ENCODE measurements at regions not wholly inside any gene's neighbourhood (a gene's known extent, or its start where the extent isn't known, plus 50 kb on each side); places are given as distances from the start of the nearest gene placed in this dataset.
"Not testable (repeated sequence)": the region's sequence is repeated elsewhere in the genome, so short reads cannot be mapped to it uniquely, and the experiment has no call there.

DNA sequence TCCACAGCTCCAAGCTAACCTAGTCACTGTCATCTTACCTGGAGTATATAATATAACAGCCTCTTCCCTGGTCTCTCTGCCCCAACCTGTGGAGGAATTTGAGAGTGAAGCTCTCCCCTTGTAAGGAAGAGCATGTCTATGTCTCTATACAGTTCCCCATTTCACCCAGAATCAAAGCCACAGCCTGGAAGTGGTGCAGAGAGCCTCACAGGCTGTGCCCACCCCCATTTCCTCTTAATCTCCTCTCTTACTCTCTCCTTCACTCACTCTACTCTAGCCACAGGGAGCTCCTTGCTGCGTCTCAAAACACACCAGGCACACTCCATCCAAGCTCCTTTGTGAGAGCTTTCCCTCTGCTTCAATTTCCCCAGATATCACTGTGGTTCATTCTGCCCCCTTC lies 302.5 kb upstream of the ISX start:
- no peak for DNase-seq

DNA sequence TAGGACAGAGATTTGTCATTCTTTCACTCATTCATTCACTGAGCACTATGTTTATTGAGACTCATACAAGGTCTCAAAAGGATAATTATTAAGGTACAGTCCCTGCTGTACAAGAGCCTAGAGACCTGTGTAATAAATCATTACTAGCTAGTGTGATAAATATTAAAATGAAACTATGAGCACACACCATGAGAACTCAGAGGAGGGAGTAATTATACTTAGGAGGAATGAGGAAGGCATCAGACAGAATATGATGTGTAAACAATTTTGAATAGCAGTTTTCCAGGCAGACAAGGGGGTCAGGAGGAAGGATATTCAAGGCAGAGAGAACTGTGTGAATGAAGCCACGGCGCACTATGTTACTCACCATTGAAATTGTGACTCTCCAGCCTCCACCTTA lies 300.8 kb upstream of the ISX start:
- DNase-seq = no peak

DNA sequence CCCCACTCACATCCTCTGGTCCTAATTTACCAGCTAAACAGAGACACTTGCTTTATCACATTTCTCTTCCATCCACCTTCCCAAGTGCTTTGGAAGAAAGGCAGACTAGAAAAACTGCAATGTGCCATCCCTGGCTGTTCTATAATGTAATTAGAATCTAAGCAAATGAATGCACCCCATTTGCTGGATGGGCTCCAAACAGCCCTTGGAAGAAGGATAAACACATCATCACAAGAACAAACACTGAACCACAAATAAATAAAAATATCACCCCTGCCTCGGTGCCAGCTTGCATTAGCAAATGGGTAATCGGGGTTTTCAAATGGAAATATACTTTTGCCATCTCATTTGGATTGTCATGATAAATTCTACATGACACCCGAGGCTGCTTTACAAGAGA lies 296.6 kb upstream of the ISX start:
- no peak for DNase-seq

DNA sequence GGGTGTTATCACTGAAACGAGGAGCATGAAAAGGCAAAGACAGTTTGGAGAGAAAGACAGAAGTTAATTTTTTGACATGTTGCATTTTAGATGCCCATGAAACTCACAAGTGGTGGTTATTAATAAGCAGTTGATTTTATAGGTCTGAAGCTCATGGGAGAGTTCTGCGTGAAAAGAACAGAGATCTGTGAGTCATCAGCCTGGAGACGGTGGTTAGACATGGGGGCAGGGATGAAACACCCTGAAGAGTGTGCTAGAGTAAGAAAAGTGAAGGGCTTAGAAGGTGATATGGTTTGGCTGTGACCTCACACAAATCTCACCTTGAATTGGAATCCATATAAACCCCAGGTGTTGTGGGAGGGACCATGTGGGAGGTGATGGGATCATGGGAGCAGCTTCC lies 289.1 kb upstream of the ISX start:
- DNase-seq = no peak

DNA sequence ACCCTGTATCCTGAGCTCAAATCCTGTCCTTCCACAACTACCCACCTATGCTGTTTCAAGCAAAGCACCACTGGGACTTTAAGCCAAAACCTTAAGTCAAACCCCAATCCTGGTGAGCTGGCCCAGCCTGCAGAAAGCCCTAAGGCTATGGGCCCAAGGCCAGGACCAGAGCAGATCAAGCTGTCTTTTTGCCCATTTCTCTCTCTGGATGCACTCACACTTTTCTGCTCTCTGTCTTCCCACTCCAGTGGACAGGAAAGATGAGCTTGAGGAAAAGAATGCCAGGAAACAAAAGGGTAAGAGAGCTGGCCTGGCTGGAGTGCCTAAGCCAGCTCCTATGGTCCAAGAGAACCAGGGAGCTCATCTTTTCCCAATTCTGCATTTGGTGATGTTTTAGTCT lies 284.3 kb upstream of the ISX start:
- no peak for DNase-seq

DNA sequence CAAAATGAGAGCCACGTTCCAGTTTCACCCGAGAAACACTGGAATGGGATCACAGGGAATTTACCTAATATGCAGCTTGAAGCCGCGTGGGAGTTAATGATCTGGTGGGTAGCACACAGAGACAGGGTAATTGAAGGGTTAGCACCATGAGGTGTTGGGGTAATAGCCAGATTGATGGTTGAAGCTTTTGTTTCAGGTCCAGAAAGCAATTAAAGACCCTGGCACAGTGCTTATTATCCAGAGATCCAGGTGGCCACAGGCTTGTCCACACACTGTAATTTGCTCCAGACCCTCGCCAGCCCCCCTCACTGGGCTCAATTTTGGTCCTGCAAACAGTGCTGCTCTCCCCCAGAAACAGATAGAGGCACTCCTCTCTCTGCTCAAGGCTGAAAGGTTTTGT lies 282.5 kb upstream of the ISX start:
- no peak for DNase-seq

DNA sequence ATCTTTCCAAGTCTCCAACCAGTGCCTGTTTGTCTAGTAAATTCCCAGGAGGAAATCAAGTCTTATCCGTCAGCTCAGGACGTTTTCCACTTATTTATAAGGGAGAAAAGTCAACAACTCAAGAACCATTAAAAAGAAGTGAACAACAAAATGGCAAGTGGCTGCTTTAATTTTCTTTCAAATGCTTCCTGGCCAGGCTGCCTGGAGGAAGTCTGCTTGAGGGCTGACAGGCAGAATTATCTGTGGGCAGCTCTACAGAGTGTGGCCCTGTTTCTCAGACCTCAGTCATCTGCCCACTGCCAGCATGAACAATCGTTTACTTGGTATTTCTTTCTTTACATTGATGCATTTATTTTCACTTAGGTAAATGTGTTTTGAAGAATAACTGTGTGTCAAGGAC lies 281.9 kb upstream of the ISX start:
- no peak for DNase-seq

DNA sequence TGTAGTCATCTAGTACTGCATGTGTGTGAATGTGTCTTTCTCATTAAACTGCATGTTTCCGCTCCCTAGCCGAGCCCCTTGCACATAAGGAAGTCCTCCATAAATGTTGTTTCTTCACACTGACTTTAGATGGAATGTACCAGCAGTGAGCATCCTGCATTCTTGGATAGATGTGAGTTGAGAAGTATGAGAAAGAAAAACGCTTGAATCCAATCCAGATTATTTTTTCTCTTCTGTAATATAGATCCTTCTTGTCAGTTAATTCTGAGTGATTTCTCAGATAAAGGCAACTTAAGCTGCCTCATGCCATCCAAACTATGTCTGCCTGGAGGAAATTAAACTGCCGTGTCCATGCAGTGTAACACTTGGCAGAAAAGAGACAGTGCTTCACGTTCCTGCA lies 268.1 kb upstream of the ISX start:
- DNase-seq = no peak

DNA sequence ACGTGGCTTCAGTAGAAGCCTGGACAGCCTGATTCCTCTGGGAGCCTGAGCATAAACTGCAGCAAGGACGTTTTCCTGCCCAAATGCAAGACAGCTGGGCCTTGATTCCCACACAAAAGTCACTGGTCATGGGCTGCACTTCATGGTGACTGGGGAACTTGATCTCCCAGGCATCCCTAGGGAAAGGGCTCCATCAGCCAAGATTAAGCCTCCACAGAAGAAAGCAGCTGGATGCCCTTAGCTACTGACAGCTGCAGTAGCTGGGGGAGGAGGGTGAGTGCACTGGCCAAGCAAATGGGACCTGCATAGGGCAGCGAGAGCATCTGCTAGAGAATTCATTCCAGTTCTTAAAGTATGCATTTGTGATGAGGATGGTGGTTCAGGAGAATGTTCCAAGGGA lies 267.4 kb upstream of the ISX start:
- peak; percentile 73 for DNase-seq

DNA sequence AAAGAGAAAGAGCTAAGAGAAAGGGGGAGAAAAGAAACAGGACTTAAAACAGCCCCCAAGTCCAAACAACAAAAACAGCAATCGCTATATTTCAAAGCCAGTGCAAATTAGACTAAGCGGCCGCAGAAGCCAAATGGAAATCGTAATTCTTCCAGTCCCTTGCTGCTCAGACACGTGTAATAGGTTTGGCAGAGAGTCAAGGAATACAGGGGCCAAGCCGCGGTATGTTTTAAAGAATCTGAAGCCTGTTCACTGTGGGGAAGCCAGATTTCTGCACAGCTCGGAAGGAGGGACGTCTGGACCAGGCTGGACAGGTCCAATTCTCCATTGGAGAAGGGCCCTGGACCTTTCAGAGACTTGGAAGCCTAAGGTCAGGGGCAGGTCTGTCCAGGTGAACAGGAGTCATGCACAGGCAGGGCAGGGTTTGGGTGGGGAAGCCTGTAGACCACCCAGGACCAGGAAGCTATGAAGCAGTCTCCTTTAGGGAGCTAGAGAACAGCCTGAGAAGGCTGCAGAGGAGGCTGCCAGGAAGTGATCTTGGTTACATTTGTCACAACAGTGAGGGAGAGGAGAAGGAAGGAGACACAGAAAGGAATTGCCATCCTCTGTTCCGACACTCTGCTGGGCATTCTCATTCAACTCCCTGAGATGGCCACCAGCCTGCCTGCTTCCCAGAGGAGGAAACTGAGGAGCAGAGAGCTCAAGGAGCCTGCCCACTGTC lies 265.5 kb upstream of the ISX start:
- peak; percentile 78 for DNase-seq

DNA sequence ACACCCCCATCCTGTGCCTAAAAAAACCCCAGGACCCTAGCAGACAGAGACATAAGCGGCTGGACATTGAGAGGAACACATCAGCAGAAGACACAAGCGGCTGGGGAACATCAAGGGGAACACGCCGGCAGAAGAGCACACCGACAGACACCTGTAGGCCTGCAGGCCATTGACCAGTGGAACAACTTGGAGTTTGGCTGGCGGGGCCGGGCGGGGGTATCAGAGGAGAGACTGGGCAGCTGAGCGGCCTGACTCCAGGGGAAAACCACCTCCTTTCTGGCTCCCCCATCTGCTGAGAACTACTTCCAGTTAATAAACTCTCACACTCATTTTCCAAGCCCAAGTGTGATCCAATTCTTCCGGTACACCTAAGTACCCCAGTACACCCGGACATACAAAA lies 264.7 kb upstream of the ISX start:
- no peak for DNase-seq

DNA sequence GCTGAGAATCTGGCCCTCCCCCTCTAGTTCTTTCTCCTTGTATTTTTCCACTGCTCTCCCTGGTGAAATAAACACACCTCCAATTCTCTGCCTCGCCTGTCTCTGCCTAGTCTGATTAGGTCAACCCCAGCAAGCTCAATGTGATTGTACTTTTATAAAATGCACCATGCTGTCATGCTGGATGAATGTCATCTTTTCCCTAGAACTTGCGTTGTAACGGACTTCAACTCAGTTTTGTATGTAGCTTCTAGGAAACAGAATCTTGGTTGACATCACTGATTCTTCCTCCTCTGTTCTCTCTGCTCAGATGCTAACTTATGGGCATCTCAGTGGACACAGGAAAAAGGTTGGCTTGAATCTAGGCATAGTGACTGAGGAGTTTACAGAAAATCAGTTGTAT lies 261.9 kb upstream of the ISX start:
- peak; percentile 74 for DNase-seq

DNA sequence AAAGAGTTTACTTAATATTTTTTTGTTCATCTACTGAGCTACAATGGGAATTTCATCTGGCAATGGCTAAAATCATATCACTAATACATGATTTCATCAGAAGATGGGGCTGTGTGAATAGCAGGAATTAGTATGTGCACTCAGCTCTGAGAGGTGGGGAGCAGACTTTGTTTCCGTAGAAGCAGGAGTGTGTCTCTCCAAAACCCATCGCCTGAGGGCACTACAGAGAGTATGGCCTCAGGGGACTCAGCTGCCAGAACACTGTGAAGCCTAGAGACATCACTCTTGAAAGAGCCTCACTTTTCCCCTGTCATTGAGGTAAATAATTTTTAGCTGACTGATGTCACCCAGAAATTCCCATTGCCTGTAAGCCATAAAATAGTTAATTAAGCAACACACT lies 261.4 kb upstream of the ISX start:
- DNase-seq = peak; percentile 81

DNA sequence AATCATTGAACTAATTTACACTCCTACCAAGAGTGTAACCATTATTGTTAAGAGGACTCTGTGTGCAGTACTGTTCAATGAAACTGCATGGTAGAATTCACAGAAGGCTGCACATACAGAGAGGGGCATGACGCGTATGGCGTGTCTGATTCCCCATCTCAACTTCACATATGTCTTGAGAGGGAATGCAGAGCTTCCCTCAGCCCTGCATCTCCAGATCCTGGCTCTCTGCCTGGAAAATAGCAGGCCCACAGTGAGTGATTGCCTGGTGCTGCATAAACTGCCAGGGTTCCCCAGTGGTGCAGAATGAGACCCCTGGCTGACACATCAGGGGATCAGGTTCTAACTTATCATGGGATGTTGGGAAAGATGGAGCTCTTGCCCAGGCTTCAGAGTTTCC lies 260.2 kb upstream of the ISX start:
- DNase-seq = no peak

DNA sequence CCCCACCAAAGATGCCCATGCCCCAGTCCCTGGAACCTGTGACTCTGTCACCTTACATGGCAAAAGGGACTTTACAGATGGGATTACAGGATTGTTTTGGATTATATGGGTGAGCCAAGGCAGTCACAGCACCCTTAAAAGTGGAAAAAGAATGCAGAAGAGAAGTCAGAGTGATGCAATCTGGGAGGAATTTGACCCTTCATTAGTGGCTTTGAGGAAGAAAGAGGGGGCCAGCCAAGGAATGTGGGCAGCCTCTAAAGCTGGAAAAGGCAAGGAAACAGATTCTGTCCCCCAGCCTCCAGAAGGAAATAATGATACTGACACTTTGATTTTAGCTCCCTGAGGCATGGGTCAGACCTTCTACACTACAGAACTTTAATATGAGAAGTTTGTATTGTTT lies 257.3 kb upstream of the ISX start:
- no peak for DNase-seq

DNA sequence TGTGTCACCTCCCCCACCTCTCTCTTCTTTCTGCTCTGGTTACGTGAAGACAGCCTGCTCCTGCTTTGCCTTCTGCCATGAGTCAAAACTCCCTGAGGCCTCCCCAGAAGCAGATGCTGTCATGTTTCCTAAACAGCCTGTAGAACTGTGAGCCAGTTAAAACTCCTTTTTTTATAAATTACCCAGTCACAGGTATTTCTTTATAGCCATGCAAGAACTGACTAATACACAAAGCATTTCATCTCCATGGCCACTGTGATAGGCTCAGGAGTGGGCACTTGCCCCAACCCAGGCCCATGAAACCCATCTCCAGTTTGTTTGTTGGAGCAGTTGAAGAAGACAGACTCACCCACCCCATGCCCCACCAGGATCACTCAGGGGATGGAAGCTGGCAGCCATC lies 253.3 kb upstream of the ISX start:
- DNase-seq = no peak

DNA sequence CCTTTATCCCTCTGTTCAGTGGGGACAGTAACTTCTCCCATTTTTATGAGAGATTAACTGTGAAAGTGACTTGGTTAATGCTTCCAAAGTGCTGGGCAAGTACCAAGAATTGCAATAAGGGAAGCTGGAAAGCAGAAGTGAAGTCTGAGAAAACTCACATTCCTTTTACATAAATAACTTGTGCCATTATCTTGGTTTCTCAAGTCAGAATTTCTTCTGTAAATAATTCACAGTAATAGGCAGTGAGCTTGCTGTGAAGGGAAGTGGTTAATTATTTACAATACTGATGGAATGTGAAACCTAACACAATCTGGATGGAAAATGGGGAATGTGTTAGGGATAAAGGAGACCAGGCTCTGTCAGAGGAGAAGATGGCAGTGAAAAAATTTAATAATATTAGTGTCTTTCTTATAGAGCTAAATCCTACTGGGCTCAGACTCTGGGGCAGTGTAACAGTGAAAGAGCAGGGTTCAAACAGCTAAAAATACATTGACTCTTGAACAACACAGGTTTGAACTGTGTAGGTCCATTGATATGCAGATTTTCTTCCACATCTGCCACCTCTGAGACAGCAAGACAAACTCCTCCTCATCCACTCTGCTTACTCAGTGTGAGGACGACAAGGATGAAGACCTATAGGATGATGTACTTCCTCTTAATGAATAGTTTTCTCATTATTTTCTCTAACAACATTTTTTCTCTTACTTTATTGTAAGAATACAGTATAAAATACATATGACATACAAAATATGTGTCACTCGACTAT lies 251.5 kb upstream of the ISX start:
- no peak for DNase-seq

DNA sequence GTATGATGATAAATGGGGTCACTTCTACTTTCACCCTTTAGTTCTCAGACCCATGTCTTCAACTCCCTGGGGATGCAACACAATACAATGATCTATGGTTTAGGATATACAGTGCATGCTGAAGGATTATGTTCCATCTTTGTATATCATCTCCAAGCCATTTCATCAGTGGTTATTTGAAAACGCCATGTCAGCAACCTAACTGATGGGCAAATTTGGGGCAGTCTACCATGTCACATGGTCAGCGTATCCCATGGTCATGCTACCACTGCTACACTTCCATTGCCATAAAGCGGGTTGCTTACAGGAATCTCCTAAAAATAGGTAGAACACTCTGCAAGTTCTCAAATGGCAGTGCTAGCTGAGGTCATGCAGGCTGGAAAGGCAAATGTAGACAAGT lies 236.5 kb upstream of the ISX start:
- no peak for DNase-seq

DNA sequence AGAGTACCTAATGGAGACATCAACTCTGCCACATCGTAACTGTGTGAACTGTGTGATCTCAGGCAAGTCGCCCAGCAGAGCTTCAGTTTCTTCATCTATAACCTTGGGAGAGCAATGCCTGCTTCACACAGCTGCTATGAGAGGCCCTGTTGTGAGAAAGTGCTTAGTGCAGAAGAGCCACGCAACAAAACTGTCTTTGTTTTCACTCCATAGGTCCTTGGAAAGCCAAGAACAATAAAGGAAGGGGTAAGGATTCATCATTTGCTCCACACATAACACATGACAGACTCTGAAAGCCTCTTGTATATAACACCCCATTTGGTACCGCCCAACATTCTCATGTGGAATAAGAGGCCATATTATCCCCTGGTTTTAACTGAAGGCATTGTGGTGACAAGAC lies 231.9 kb upstream of the ISX start:
- no peak for DNase-seq

DNA sequence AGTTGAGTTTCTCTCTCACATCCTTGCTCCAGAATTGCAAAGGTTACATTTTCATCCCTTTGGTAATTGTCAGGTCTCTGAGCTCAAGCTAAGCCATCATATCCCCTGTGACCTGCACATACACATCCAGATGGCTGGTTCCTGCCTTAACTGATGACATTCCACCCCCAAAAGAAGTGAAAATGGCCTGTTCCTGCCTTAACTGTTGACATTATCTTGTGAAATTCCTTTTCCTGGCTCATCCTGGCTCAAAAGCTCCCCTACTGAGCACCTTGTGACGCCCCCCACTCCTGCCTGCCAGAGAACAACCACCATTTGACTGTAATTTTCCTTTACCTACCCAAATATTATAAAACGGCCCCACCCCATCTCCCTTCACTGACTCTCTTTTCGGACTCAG lies 231.4 kb upstream of the ISX start:
- DNase-seq = not testable (repeated sequence)

DNA sequence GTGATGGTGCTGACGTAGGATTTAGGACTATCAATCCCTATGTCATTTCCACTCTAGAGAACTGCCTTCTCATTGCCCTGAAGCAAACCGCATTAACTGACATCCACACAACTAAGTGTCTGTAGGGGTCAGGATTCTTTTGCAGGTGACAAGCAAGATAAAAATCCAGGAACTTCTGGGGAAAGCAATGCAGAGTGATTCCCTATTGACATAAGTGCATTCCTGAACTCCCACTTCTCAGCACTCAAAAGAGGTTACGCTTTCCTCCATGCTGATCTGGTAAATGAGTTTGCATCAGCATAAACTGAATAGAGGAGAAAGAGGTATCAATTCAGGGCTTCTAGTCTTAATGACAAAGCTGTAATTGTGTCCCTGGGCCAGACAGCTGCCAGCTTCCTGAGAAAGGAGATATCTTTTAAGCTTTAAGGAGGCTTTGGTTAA lies 224.6 kb upstream of the ISX start:
- DNase-seq = peak; percentile 8

DNA sequence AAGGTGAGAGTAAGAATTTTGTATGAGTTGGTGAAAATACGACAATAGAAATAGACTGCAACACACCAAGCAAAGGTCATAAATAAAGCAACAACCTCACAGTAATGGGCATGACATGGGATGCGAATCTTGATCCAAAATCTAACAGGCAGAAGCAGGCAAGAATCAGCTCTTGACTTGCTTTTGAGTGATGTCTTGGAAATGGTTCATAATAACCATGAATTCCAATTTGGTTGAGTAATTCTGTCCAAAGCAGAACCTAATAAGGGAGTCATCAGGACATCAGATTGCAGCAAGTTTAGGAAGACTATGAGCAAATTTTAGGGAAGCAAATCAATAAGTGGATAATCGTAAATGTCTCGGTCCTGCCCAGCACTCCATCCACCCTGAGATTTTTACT lies 224.0 kb upstream of the ISX start:
- DNase-seq = no peak

DNA sequence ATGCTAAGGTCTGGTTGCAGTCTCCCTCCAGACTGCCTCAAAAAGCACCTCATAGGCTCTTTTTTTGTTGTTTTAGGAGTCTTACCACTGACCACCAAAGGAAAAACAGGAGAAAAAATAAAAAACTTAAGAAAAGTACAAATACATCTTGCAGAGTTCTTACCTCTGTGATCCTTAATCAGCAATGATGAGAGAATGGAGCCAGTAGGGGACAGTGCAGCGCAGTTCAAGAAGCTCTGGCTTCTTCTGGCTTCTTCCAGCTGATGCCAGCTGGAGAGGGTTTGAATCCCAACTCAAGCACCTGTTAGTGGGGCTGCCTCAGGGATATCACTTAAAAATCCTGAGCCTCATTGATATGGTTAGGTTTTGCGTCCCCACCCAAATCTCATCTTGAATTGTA lies 223.3 kb upstream of the ISX start:
- DNase-seq = no peak

DNA sequence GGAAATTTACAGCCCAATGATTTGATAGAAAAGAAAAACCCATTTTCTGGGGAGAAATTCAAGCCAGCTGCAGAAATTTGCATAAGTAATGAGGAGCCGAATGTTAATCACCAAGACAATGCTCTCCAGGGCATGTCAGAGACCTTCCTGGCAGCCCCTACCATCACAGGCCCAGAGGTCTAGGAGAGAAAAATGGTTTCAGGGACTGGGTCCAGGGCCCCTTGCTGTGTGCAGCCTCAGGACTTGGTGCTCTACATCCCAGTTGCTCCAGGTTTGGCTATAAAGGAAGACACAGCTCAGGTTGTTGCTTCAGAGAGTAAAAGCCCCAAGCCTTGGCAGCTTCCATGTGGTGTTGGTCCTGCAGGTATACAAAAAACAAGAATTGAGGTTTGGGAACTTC lies 222.2 kb upstream of the ISX start:
- not testable (repeated sequence) for DNase-seq

DNA sequence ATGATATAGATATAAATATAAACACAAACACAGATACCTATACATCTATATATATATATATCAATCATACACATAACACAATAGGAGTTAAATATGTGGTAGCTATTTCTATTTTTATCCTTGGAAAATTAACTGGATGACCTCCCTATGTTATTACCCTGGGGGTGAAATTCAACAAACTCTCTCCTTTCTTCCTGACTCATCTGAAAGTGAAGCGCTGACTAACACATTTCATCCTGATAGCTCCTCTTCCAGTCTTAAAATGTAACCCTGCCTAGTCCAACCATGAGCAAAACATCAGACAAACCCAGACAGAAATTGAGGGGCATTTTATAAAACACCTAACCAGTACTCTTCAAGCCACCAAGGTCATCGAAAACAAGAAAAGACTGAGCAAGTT lies 220.6 kb upstream of the ISX start:
- DNase-seq = no peak
